Gastroesophageal sphincter (tissue), 4 donors: ENCODE measurements at regions not wholly inside any gene's neighbourhood (a gene's known extent, or its start where the extent isn't known, plus 50 kb on each side); places are given as distances from the start of the nearest gene placed in this dataset.
"Not testable (repeated sequence)": the region's sequence is repeated elsewhere in the genome, so short reads cannot be mapped to it uniquely, and the experiment has no call there.

Experiments used
- ATAC-seq: fragments of 150-250 bp; one replicate; pipeline ENCODE4 v1.9.1; 2016; ENCODE audit warnings: mild to moderate bottlenecking, moderate library complexity
- H3K27ac ChIP-seq, 4 donors: fragments of 200-600 bp; sonication (generic) in 3 of 4; 1 replicate in 3 of 4; 2 replicates in 1 of 4; pipeline ENCODE4 v1.5.1; 2016 to 2019
- H3K27me3 ChIP-seq: fragments of 200-600 bp; sonication (generic); one replicate; pipeline ENCODE4 v1.5.1; 2019
- H3K36me3 ChIP-seq, 2 donors: fragments of 200-600 bp; sonication (generic); one replicate each; pipeline ENCODE4 v1.5.1; 2019; ENCODE audit warnings: control low read depth in 1 of 2
- H3K4me1 ChIP-seq, 3 donors: fragments of 200-600 bp; sonication (generic); 1 replicate in 2 of 3; 2 replicates in 1 of 3; pipeline ENCODE4 v1.5.1; 2016 to 2019; ENCODE audit warnings: control low read depth in 2 of 3
- H3K4me3 ChIP-seq, 2 donors: fragments of 200-600 bp; sonication (generic); one replicate each; pipeline ENCODE4 v1.5.1; 2019; ENCODE audit warnings: mild to moderate bottlenecking in 1 of 2, moderate library complexity in 1 of 2
- H3K9me3 ChIP-seq, 3 donors: fragments of 200-600 bp; sonication (generic); one replicate each; pipeline ENCODE4 v1.5.1; 2017 to 2019; ENCODE audit warnings: control low read depth in 2 of 3
- EP300 ChIP-seq: sonication (generic); formaldehyde crosslinking; IDR thresholded peaks from one replicate; pipeline ENCODE4 v1.6.1; 2017; ENCODE audit warnings: antibody characterized with exemption, mild to moderate bottlenecking
- POLR2A ChIP-seq, 2 donors: fragments of 450-650 bp; IDR thresholded peaks; one replicate each; pipeline ENCODE4 v1.6.1; 2017; ENCODE audit warnings: antibody characterized with exemption in 2 of 2, mild to moderate bottlenecking in 2 of 2, moderate library complexity in 1 of 2
- POLR2AphosphoS5 ChIP-seq: sonication (generic); formaldehyde crosslinking; IDR thresholded peaks from one replicate; pipeline ENCODE4 v1.6.1; 2017; ENCODE audit warnings: antibody characterized with exemption
- WGBS, 2 donors: methylation state at CpG; one replicate each; pipeline ENCODE4 v1.1.5; 2018; ENCODE audit warnings: low coverage in 1 of 2; 5-methylcytosine and 5-hydroxymethylcytosine counted together
- TF ChIP-seq, protein P1 (sequence below), 4 experiments: fragments of 200-600 bp in 2 of 4; fragments of 450-650 bp in 2 of 4; sonication (generic) in 1 of 4; IDR thresholded peaks; one replicate each; pipeline ENCODE4 v1.5.1; 2017 to 2019; ENCODE audit warnings: antibody characterized with exemption in 4 of 4, mild to moderate bottlenecking in 2 of 4, moderate library complexity in 2 of 4

DNA sequence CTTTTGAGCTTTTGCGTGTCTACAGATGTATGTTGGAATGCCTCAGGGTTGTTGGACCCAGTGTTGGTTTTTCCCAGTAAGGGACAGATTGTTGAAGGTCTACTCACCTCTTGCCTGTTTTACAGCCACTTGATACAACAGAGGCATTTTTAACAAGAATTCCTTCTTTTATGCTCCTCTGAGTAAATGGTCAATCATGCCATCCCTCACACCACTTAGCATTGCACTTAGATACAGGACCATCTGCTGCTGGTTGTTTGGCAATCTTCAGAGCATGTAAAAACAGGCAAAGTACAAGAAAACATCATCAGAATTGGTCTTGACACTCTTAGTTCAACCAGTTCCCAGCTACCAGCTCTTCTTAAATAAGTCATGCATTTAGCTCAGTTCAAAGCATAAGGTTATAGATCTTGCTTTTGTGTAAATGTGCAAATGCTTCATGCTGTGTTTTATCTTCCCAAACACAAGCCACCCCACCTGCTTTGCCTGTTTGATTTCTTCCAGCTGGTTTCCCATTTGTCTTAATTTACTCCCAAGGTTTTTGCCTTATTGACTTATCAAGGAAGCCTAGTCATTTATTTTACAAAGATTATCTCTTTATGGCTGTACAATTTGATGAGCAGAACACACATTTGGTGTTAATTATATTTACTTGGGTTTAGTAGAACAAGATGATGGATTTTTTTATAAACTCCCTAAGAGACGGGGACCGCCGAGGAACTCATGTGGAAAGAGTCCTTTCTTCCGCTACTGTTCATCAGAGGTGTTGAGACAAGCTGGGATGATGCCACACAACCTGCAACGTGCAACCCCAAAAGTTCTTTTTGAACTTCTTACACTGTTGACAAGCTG is 136.6 kb downstream of the AHR start:
- no peaks in the 10 kb centered on the region for H3K9me3 ChIP-seq
- TF ChIP-seq POLR2AphosphoS5 (no peak), EP300 (no peak), POLR2A (IDR thresholded peaks at IDR 0.05) (no peak)
- TF ChIP-seq, protein P1, sequence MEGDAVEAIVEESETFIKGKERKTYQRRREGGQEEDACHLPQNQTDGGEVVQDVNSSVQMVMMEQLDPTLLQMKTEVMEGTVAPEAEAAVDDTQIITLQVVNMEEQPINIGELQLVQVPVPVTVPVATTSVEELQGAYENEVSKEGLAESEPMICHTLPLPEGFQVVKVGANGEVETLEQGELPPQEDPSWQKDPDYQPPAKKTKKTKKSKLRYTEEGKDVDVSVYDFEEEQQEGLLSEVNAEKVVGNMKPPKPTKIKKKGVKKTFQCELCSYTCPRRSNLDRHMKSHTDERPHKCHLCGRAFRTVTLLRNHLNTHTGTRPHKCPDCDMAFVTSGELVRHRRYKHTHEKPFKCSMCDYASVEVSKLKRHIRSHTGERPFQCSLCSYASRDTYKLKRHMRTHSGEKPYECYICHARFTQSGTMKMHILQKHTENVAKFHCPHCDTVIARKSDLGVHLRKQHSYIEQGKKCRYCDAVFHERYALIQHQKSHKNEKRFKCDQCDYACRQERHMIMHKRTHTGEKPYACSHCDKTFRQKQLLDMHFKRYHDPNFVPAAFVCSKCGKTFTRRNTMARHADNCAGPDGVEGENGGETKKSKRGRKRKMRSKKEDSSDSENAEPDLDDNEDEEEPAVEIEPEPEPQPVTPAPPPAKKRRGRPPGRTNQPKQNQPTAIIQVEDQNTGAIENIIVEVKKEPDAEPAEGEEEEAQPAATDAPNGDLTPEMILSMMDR (IDR thresholded peaks at IDR 0.05) = no peak
- H3K36me3 ChIP-seq = no peaks in the 10 kb centered on the region
- no peak for ATAC-seq
- H3K4me3 ChIP-seq = no peak overlapping the region
- no peaks in the 10 kb centered on the region for H3K27me3 ChIP-seq
- H3K4me1 ChIP-seq = no peaks in the 10 kb centered on the region
- 90 to 91% methylated on average over 6 of the region's 6 CpGs for WGBS, 2 donors
- H3K27ac ChIP-seq = no peak overlapping the region

GRCh38 chr7:17436126-17436525 is 137.7 kb downstream of the AHR start:
- TF ChIP-seq POLR2A (IDR thresholded peaks at IDR 0.05) (no peak), POLR2AphosphoS5 (no peak), EP300 (no peak)
- TF ChIP-seq, protein P1 (IDR thresholded peaks at IDR 0.05) = no peak
- Histone ChIP-seq H3K27me3 (no peaks in the 10 kb centered on the region), H3K4me3 (no peak overlapping the region), H3K9me3 (no peaks in the 10 kb centered on the region), H3K4me1 (no peaks in the 10 kb centered on the region), H3K27ac (no peak overlapping the region), H3K36me3 (no peaks in the 10 kb centered on the region)
- no peak for ATAC-seq
- WGBS, 2 donors = 65 to 83% methylated on average over 2 of the region's 2 CpGs

DNA sequence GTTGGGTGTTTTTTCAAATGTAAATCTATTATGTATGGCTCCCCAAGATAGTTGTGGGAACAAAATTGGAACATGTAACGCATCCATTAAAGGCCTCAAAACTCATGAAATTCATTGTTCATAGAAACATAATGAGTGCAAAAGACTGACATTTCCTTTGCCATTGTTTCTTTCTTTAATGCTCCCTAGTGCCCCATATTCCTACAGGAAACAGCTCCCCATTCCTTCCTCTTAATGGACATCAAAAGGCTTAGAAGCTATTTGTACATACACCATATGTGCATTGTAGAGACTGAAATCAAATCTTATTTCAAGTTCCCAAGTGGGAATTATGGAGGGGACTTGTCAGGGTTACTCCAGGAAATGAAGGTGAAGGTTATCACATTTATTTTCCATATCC is 139.1 kb downstream of the AHR start:
- Histone ChIP-seq H3K27ac (no peak overlapping the region), H3K9me3 (no peaks in the 10 kb centered on the region), H3K36me3 (no peaks in the 10 kb centered on the region), H3K4me3 (no peak overlapping the region), H3K27me3 (no peaks in the 10 kb centered on the region), H3K4me1 (no peaks in the 10 kb centered on the region)
- TF ChIP-seq POLR2AphosphoS5 (no peak), POLR2A (IDR thresholded peaks at IDR 0.05) (no peak), EP300 (no peak)
- TF ChIP-seq, protein P1 (IDR thresholded peaks at IDR 0.05) = no peak
- 78 to 92% methylated on average over 1 of the region's 1 CpG for WGBS, 2 donors
- ATAC-seq = no peak

DNA sequence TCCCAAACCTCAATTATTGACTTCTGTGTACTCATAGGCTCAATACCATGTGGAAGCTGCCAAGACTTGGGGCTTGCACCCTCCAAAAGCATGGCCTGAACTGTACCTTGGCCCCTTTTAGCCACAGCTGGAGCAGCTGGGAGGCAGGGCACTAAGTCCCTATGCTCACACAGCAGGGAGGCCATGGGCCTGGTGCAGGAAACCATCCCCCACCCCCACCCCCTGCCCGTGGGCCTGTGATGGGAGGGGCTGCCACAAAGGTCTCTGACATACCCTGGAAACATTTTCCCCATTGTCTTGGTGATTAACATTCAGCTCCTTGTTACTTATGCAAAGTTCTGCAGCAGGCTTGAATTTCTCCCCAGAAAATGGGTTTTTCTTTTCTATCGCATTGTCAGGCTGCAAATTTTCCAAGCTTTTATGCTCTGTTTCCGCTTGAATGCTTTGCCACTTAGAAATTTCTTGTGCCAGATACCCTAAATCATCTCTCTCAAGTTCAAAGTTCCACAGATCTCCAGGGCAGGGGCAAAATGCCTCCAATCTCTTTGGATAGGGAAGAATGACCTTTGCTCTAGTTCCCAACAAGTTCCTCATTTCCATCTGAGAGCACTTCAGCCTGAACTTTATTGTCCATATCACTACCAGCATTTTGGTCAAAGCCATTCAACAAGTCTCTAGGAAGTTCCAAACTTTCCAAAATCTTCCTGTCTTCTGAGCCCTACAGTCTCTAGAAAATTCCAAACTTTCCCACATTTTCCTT is 141.8 kb downstream of the AHR start:
- 87 to 100% methylated on average over 2 of the region's 3 CpGs for WGBS, 2 donors
- not testable (repeated sequence) for ATAC-seq, H3K4me3 ChIP-seq, H3K27ac ChIP-seq, H3K4me1 ChIP-seq, H3K9me3 ChIP-seq, H3K27me3 ChIP-seq, H3K36me3 ChIP-seq

GRCh38 chr7:17440831-17441230 is 142.4 kb downstream of the AHR start:
- 88 to 93% methylated on average over 5 of the region's 5 CpGs for WGBS, 2 donors

More at GRCh38 chr7:17440831-17441230, 142.4 kb downstream of the AHR start:
- H3K9me3 ChIP-seq = no peaks in the 10 kb centered on the region
- H3K4me1 ChIP-seq = no peaks in the 10 kb centered on the region
- ATAC-seq = no peak
- no peak overlapping the region for H3K4me3 ChIP-seq
- TF ChIP-seq, protein P1 (IDR thresholded peaks at IDR 0.05) = no peak
- no peak for TF ChIP-seq EP300
- TF ChIP-seq POLR2A (IDR thresholded peaks at IDR 0.05) = no peak
- no peak for TF ChIP-seq POLR2AphosphoS5
- H3K27ac ChIP-seq = no peak overlapping the region
- H3K27me3 ChIP-seq = no peaks in the 10 kb centered on the region
- no peaks in the 10 kb centered on the region for H3K36me3 ChIP-seq
